Lung microvascular endothelial cell (primary cell): ENCODE measurements at regions not wholly inside any gene's neighbourhood (a gene's known extent, or its start where the extent isn't known, plus 50 kb on each side); places are given as distances from the start of the nearest gene placed in this dataset.

Experiments used
- DNase-seq, 2 donors: peaks; one replicate each; pipeline versions ENCODE4 v3.0.0 to v3.0.0-alpha.2; 2010; ENCODE audit warnings: low read depth in 2 of 2

GRCh38 chr1:116322752-116323405 lies 50.2 kb upstream of the ATP1A1 start:
- DNase-seq, result no peak
